Stimulated activated CD4-positive, alpha-beta T cell treated with anti-CD3 and anti-CD28 coated beads, Interleukin-1b, Interleukin-23, amount 100 ng/mL, for 24 hours (primary cell): ENCODE measurements at regions not wholly inside any gene's neighbourhood (a gene's known extent, or its start where the extent isn't known, plus 50 kb on each side); places are given as distances from the start of the nearest gene placed in this dataset.
"Not testable (repeated sequence)": the region's sequence is repeated elsewhere in the genome, so short reads cannot be mapped to it uniquely, and the experiment has no call there.

ENCODE experiments used
- DNase-seq, 4 experiments: peaks; one replicate each; pipeline ENCODE4 v3.0.0-alpha.2; 2020; ENCODE audit warnings: low read depth in 4 of 4, low spot score in 1 of 4

- no peak for DNase-seq
Observed at GRCh38 chr6:111925296-111925695, 52.0 kb upstream of the FYN start.

GRCh38 chr6:111926731-111927302, 53.6 kb upstream of the FYN start:
- DNase-seq, result no peak

- no peak for DNase-seq
Observed at GRCh38 chr6:111927321-111927720, 54.1 kb upstream of the FYN start.

- DNase-seq, result no peak
Observed at GRCh38 chr6:111928139-111928538, 54.9 kb upstream of the FYN start.

- not testable (repeated sequence) for DNase-seq
Observed at GRCh38 chr6:111934611-111935010, 61.4 kb upstream of the FYN start.

- no peak for DNase-seq
Observed at GRCh38 chr6:111936718-111937117, 63.5 kb upstream of the FYN start.

- no peak for DNase-seq
Observed at GRCh38 chr6:111938710-111939109, 65.5 kb upstream of the FYN start.

GRCh38 chr6:111939902-111940301, 66.7 kb upstream of the FYN start:
- DNase-seq, result no peak

- DNase-seq, result no peak
Observed at GRCh38 chr6:111940801-111941200, 67.5 kb upstream of the FYN start.

GRCh38 chr6:111941686-111942330, 68.6 kb upstream of the FYN start:
- DNase-seq, result no peak

- no peak for DNase-seq
Observed at GRCh38 chr6:111942561-111942960, 69.3 kb upstream of the FYN start.

GRCh38 chr6:111943266-111943665, 70.0 kb upstream of the FYN start:
- DNase-seq, result no peak

- no peak for DNase-seq
Observed at GRCh38 chr6:111943726-111944125, 70.5 kb upstream of the FYN start.

- DNase-seq, result no peak
Observed at GRCh38 chr6:111944541-111944940, 71.3 kb upstream of the FYN start.

- no peak for DNase-seq
Observed at GRCh38 chr6:111949546-111949945, 76.3 kb upstream of the FYN start.

GRCh38 chr6:111949984-111950383, 76.7 kb upstream of the FYN start:
- DNase-seq, result not testable (repeated sequence)

GRCh38 chr6:111950661-111951496, 77.6 kb upstream of the FYN start:
- DNase-seq, result no peak

GRCh38 chr6:111951497-111952085, 78.3 kb upstream of the FYN start:
- DNase-seq, result no peak

- DNase-seq, result no peak
Observed at GRCh38 chr6:111952274-111952673, 79.0 kb upstream of the FYN start.

- DNase-seq, result no peak
Observed at GRCh38 chr6:111952821-111953540, 79.7 kb upstream of the FYN start.

- DNase-seq, result no peak
Observed at GRCh38 chr6:111956098-111956497, 82.8 kb upstream of the FYN start.
